MM.1S (cell line): ENCODE measurements at regions not wholly inside any gene's neighbourhood (a gene's known extent, or its start where the extent isn't known, plus 50 kb on each side); places are given as distances from the start of the nearest gene placed in this dataset.
"Not testable (repeated sequence)": the region's sequence is repeated elsewhere in the genome, so short reads cannot be mapped to it uniquely, and the experiment has no call there.

ENCODE experiments used
- DNase-seq: peaks from one replicate; pipeline ENCODE4 v3.0.0-alpha.2; 2015
- H2AFZ ChIP-seq: fragments of 300-600 bp; sonication (generic); 2 replicates; pipeline ENCODE4 v1.6.0; 2016; ENCODE audit warnings: antibody characterized with exemption, low read length
- H3F3A ChIP-seq: fragments of 300-600 bp; sonication (generic); 2 replicates; pipeline ENCODE4 v1.6.1; 2016; ENCODE audit warnings: mild to moderate bottlenecking, antibody characterized with exemption, low read length, moderate library complexity, mixed read lengths; ENCODE audit not compliant: insufficient read depth
- H3K27ac ChIP-seq: fragments of 300-600 bp; sonication (generic); 2 replicates; pipeline ENCODE4 v1.5.1; 2016; ENCODE audit warnings: mild to moderate bottlenecking, low read length
- H3K27me3 ChIP-seq: fragments of 300-600 bp; sonication (generic); replicated peaks from 2 replicates; pipeline ENCODE4 v1.6.0; 2016; ENCODE audit warnings: low read length; ENCODE audit not compliant: insufficient read depth
- H3K36me3 ChIP-seq: fragments of 300-600 bp; sonication (generic); replicated peaks from 2 replicates; pipeline ENCODE4 v1.6.1; 2016; ENCODE audit warnings: mild to moderate bottlenecking, low read length, mixed read lengths; ENCODE audit not compliant: insufficient read depth
- H3K4me1 ChIP-seq: fragments of 300-600 bp; sonication (generic); 2 replicates; pipeline ENCODE4 v1.6.1; 2016; ENCODE audit warnings: low read length, mixed read lengths
- H3K4me2 ChIP-seq: fragments of 300-600 bp; sonication (generic); 2 replicates; pipeline ENCODE4 v1.6.0; 2016; ENCODE audit warnings: low read depth, low read length
- H3K4me3 ChIP-seq: fragments of 300-600 bp; sonication (generic); 2 replicates; pipeline ENCODE4 v1.5.1; 2016; ENCODE audit warnings: low read length, mixed read lengths
- H3K79me2 ChIP-seq: fragments of 300-600 bp; sonication (generic); 2 replicates; pipeline ENCODE4 v1.6.1; 2016; ENCODE audit warnings: mixed run types, low read length, mixed read lengths
- H3K9ac ChIP-seq: fragments of 300-600 bp; sonication (generic); 2 replicates; pipeline ENCODE4 v1.6.1; 2016; ENCODE audit warnings: low read length, mixed read lengths
- H3K9me2 ChIP-seq: fragments of 300-600 bp; sonication (generic); replicated peaks from 2 replicates; pipeline ENCODE4 v1.6.1; 2016; ENCODE audit warnings: mild to moderate bottlenecking, low read length, mixed read lengths; ENCODE audit not compliant: insufficient read depth
- H3K9me3 ChIP-seq: fragments of 300-600 bp; sonication (generic); replicated peaks from 2 replicates; pipeline ENCODE4 v1.6.1; 2016; ENCODE audit warnings: mild to moderate bottlenecking, low read length, mixed read lengths; ENCODE audit not compliant: insufficient read depth
- H4K20me1 ChIP-seq: fragments of 300-600 bp; sonication (generic); 2 replicates; pipeline ENCODE4 v1.6.1; 2016; ENCODE audit warnings: mild to moderate bottlenecking, low read length, moderate library complexity, mixed read lengths; ENCODE audit not compliant: insufficient read depth
- CTCF ChIP-seq: fragments of 300-600 bp; sonication (generic); IDR thresholded peaks from 2 replicates; pipeline ENCODE4 v1.5.1; 2016; ENCODE audit warnings: antibody characterized with exemption, low read length, mixed read lengths
- EZH2 ChIP-seq: fragments of 300-600 bp; sonication (generic); optimal IDR thresholded peaks from 2 replicates; pipeline ENCODE3; 2017; ENCODE audit warnings: low read depth, mild to moderate bottlenecking, antibody characterized with exemption, low read length, mixed read lengths
- EZH2phosphoT487 ChIP-seq: fragments of 300-600 bp; sonication (generic); IDR thresholded peaks from 2 replicates; pipeline ENCODE4 v1.6.1; 2018; ENCODE audit warnings: antibody characterized with exemption, low read length

GRCh38 chr12:114063435-114063834, 97.3 kb upstream of the RBM19 start:
- TF ChIP-seq EZH2phosphoT487 (no peak), EZH2 (no peak), CTCF (no peak)
- Histone ChIP-seq H3K9me3 (no peaks in the 10 kb centered on the region), H3K9ac (no peak overlapping the region), H3K27ac (no peak overlapping the region), H2AFZ (no peak overlapping the region), H4K20me1 (no peaks in the 10 kb centered on the region), H3K4me3 (no peak overlapping the region), H3K9me2 (no peaks in the 10 kb centered on the region), H3K27me3 (no peaks in the 10 kb centered on the region), H3F3A (no peaks in the 10 kb centered on the region), H3K4me1 (no peaks in the 10 kb centered on the region), H3K79me2 (no peaks in the 10 kb centered on the region), H3K36me3 (no peaks in the 10 kb centered on the region), H3K4me2 (no peak overlapping the region)
- DNase-seq: no peak

- H3K4me3 ChIP-seq, H3K4me1 ChIP-seq, H3K79me2 ChIP-seq, H3K9me3 ChIP-seq, H3F3A ChIP-seq, H2AFZ ChIP-seq, DNase-seq, H3K27ac ChIP-seq, H4K20me1 ChIP-seq, H3K36me3 ChIP-seq, H3K4me2 ChIP-seq, H3K9me2 ChIP-seq, H3K9ac ChIP-seq, H3K27me3 ChIP-seq: not testable (repeated sequence)
Observed at GRCh38 chr12:114056351-114056750, 90.2 kb upstream of the RBM19 start.

GRCh38 chr12:114054982-114055381, 88.9 kb upstream of the RBM19 start:
- no peaks in the 10 kb centered on the region for H3K9me2 ChIP-seq
- no peak for DNase-seq
- no peak overlapping the region for H2AFZ ChIP-seq
- no peak overlapping the region for H3K9ac ChIP-seq
- H3K4me2 ChIP-seq: no peak overlapping the region
- no peak overlapping the region for H3K27ac ChIP-seq
- no peaks in the 10 kb centered on the region for H4K20me1 ChIP-seq
- no peaks in the 10 kb centered on the region for H3K79me2 ChIP-seq
- no peaks in the 10 kb centered on the region for H3K9me3 ChIP-seq
- no peak for TF ChIP-seq CTCF
- no peak for TF ChIP-seq EZH2
- TF ChIP-seq EZH2phosphoT487: no peak
- H3F3A ChIP-seq: no peaks in the 10 kb centered on the region
- no peaks in the 10 kb centered on the region for H3K36me3 ChIP-seq
- H3K27me3 ChIP-seq: no peaks in the 10 kb centered on the region
- H3K4me3 ChIP-seq: no peak overlapping the region
- H3K4me1 ChIP-seq: no peaks in the 10 kb centered on the region

GRCh38 chr12:114046236-114046998, 80.3 kb upstream of the RBM19 start:
- Histone ChIP-seq H3K4me2 (no peak overlapping the region), H3K9ac (no peak overlapping the region), H3K27me3 (no peaks in the 10 kb centered on the region), H3K79me2 (no peaks in the 10 kb centered on the region), H3K4me1 (no peaks in the 10 kb centered on the region), H3K4me3 (no peak overlapping the region), H3K27ac (no peak overlapping the region), H3F3A (no peaks in the 10 kb centered on the region), H2AFZ (no peak overlapping the region), H3K9me2 (no peaks in the 10 kb centered on the region), H3K9me3 (no peaks in the 10 kb centered on the region), H3K36me3 (no peaks in the 10 kb centered on the region), H4K20me1 (no peaks in the 10 kb centered on the region)
- no peak for TF ChIP-seq EZH2
- no peak for DNase-seq
